Keratinocyte (primary cell): ENCODE measurements at regions not wholly inside any gene's neighbourhood (a gene's known extent, or its start where the extent isn't known, plus 50 kb on each side); places are given as distances from the start of the nearest gene placed in this dataset.

Source experiments
- DNase-seq: peaks from one replicate; pipeline ENCODE4 v3.0.0-alpha.2; 2011; ENCODE audit warnings: low read depth, missing footprints, low spot score
- FAIRE-seq: peaks from 2 replicates; lab custom pipeline; 2011; peaks lifted over from hg19 to GRCh38; lab: Jason Lieb, UNC
- H2AFZ ChIP-seq: 2 replicates; pipeline ENCODE4 v1.6.0; 2012; ENCODE audit warnings: low read length, control low read depth, inconsistent platforms; ENCODE audit not compliant: control insufficient read depth
- H3K27ac ChIP-seq: 2 replicates; pipeline ENCODE4 v1.5.1; 2011; ENCODE audit warnings: low read length; ENCODE audit not compliant: control insufficient read depth, insufficient read depth
- H3K27me3 ChIP-seq: 3 replicates; pipeline ENCODE4 v1.6.0; 2011; ENCODE audit warnings: low read length; ENCODE audit not compliant: control insufficient read depth, insufficient read depth; ENCODE audit errors: extremely low read depth
- H3K36me3 ChIP-seq, 2 experiments: 2 replicates in 1 of 2; 3 replicates in 1 of 2; pipeline ENCODE4 v1.5.1; 2011; ENCODE audit warnings: low read length in 2 of 2, mild to moderate bottlenecking in 1 of 2; ENCODE audit not compliant: control insufficient read depth in 2 of 2, insufficient read depth in 2 of 2; ENCODE audit errors: extremely low read depth in 1 of 2
- H3K4me1 ChIP-seq: 3 replicates; pipeline ENCODE4 v1.5.1; 2011; ENCODE audit warnings: low read length; ENCODE audit not compliant: control insufficient read depth, insufficient read depth; ENCODE audit errors: extremely low read depth
- H3K4me2 ChIP-seq: 3 replicates; pipeline ENCODE4 v1.6.0; 2011; ENCODE audit warnings: low read depth, low read length; ENCODE audit not compliant: control insufficient read depth, insufficient read depth; ENCODE audit errors: extremely low read depth
- H3K4me3 ChIP-seq, 3 experiments: fragments of 200-600 bp in 1 of 3; sonication (generic) in 1 of 3; 2 replicates in 2 of 3; 3 replicates in 1 of 3; pipeline ENCODE4 v1.5.1; 2011 to 2016; ENCODE audit warnings: low read length in 3 of 3, mild to moderate bottlenecking in 3 of 3, control low read depth in 2 of 3, inconsistent platforms in 1 of 3, low read depth in 1 of 3, mixed read lengths in 1 of 3, mixed run types in 1 of 3, moderate library complexity in 1 of 3; ENCODE audit not compliant: control insufficient read depth in 2 of 3, insufficient read depth in 2 of 3; ENCODE audit errors: extremely low read depth in 1 of 3
- H3K79me2 ChIP-seq: 2 replicates; pipeline ENCODE4 v1.6.0; 2012; ENCODE audit warnings: low read length; ENCODE audit not compliant: control insufficient read depth, insufficient read depth
- H3K9ac ChIP-seq: 3 replicates; pipeline ENCODE4 v1.6.0; 2011; ENCODE audit warnings: low read length; ENCODE audit not compliant: control insufficient read depth, insufficient read depth; ENCODE audit errors: extremely low read depth
- H3K9me1 ChIP-seq: 3 replicates; pipeline ENCODE4 v1.6.0; 2011; ENCODE audit warnings: low read length; ENCODE audit not compliant: control insufficient read depth, insufficient read depth; ENCODE audit errors: extremely low read depth
- H3K9me3 ChIP-seq: 2 replicates; pipeline ENCODE4 v1.5.1; 2012; ENCODE audit warnings: low read depth, low read length; ENCODE audit not compliant: control insufficient read depth
- H4K20me1 ChIP-seq: 3 replicates; pipeline ENCODE4 v1.6.0; 2011; ENCODE audit warnings: low read length; ENCODE audit not compliant: control insufficient read depth, insufficient read depth; ENCODE audit errors: extremely low read depth
- EZH2 ChIP-seq: IDR thresholded peaks from one replicate; pipeline ENCODE4 v1.6.1; 2012; ENCODE audit warnings: inconsistent platforms, mild to moderate bottlenecking, low read length, moderate library complexity
- dilution Hi-C: fragments of 300-500 bp; cut with MboI; formaldehyde crosslinking; loops from one replicate; pipeline ENCODE4 v1.7.0; 2020; ENCODE audit warnings: low sequenced_read_pairs; ENCODE audit not compliant: extremely low pct_ligation_motif_present
- TF ChIP-seq, protein P1 (sequence below), 3 experiments: IDR thresholded peaks in 1 of 3; conservative IDR thresholded peaks in 1 of 3; optimal IDR thresholded peaks in 1 of 3; 2 replicates in 2 of 3; 3 replicates in 1 of 3; pipeline versions ENCODE3 to v1.5.1; 2011; ENCODE audit warnings: low read length in 3 of 3, mild to moderate bottlenecking in 3 of 3, moderate library complexity in 2 of 3, control low read depth in 1 of 3, inconsistent platforms in 1 of 3; ENCODE audit not compliant: insufficient read depth in 2 of 3; ENCODE audit errors: extremely low read depth in 1 of 3

DNA sequence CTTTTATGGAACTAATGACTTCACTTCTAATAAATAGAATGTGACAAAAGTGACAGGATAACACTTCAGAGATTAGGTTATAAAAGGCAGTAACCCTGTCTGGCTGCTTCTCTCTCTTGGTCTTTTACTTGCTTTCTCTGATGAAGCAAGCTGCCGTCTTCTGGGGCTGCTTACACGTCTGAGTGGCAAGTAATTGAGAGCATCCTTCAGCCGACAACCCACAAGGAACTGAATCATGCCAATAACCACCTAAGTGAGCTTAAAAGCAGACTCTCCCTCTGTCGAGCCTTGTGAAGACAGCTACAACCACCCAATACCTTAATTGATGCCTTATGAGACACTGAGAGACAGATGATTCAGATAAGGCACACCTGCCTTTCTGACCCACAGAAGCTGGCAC is 1091.2 kb downstream of the SLITRK1 start:
- dilution Hi-C loops, result no loop called here

DNA sequence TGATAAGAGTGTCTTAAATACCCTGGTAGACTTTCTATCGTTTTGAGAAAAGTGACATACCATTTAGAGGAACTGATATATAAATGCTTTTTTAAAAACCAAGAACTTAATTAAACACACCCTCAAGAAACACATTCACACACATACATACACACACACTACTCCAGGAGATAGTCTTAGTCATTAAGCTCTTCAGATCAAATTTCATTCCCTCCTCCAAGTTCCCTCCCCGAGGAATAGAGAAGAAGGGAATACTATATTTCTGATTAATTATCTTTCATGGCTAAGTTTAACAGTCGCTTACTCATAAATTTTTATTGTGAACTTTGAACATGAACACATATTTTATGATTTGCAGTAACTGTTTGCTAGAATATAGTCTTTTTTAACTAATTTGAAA is 1109.5 kb downstream of the SLITRK1 start:
- Histone ChIP-seq H3K9ac (no peak overlapping the region), H3K27ac (no peak overlapping the region), H3K79me2 (no peaks in the 10 kb centered on the region), H3K4me1 (no peaks in the 10 kb centered on the region), H3K36me3 (no peaks in the 10 kb centered on the region), H3K4me2 (no peak overlapping the region), H3K9me1 (no peaks in the 10 kb centered on the region), H3K27me3 (no peaks in the 10 kb centered on the region), H2AFZ (no peak overlapping the region), H3K9me3 (no peaks in the 10 kb centered on the region), H3K4me3 (no peak overlapping the region), H4K20me1 (no peaks in the 10 kb centered on the region)
- dilution Hi-C loops, result no loop called here
- FAIRE-seq, result no peak
- no peak for TF ChIP-seq EZH2
- TF ChIP-seq, protein P1, sequence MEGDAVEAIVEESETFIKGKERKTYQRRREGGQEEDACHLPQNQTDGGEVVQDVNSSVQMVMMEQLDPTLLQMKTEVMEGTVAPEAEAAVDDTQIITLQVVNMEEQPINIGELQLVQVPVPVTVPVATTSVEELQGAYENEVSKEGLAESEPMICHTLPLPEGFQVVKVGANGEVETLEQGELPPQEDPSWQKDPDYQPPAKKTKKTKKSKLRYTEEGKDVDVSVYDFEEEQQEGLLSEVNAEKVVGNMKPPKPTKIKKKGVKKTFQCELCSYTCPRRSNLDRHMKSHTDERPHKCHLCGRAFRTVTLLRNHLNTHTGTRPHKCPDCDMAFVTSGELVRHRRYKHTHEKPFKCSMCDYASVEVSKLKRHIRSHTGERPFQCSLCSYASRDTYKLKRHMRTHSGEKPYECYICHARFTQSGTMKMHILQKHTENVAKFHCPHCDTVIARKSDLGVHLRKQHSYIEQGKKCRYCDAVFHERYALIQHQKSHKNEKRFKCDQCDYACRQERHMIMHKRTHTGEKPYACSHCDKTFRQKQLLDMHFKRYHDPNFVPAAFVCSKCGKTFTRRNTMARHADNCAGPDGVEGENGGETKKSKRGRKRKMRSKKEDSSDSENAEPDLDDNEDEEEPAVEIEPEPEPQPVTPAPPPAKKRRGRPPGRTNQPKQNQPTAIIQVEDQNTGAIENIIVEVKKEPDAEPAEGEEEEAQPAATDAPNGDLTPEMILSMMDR (optimal IDR thresholded peaks at IDR 0.05 in 1 of 3, IDR thresholded peaks at IDR 0.05 in 1 of 3, conservative IDR thresholded peaks at IDR 0.05 in 1 of 3; ENCODE audit: extremely low read depth in 1 of 3, insufficient read depth in 2 of 3, low read length in 3 of 3), result no peak
- no peak for DNase-seq

More for the DNA sequence above, 1091.2 kb downstream of the SLITRK1 start:
- H3K27me3 ChIP-seq, result no peaks in the 10 kb centered on the region
- TF ChIP-seq, protein P1 (optimal IDR thresholded peaks at IDR 0.05 in 1 of 3, IDR thresholded peaks at IDR 0.05 in 1 of 3, conservative IDR thresholded peaks at IDR 0.05 in 1 of 3; ENCODE audit: extremely low read depth in 1 of 3, insufficient read depth in 2 of 3, low read length in 3 of 3), result no peak
- no peak for TF ChIP-seq EZH2
- no peak overlapping the region for H3K27ac ChIP-seq
- no peak overlapping the region for H2AFZ ChIP-seq
- H3K9me1 ChIP-seq, result no peaks in the 10 kb centered on the region
- H3K4me2 ChIP-seq, result no peak overlapping the region
- no peak for FAIRE-seq
- H3K9me3 ChIP-seq, result no peaks in the 10 kb centered on the region
- no peak for DNase-seq
- no peaks in the 10 kb centered on the region for H3K79me2 ChIP-seq
- H3K36me3 ChIP-seq, result no peaks in the 10 kb centered on the region
- H3K9ac ChIP-seq, result no peak overlapping the region
- H3K4me3 ChIP-seq, result no peak overlapping the region
- H4K20me1 ChIP-seq, result no peaks in the 10 kb centered on the region
- no peaks in the 10 kb centered on the region for H3K4me1 ChIP-seq
